ENCODE measurements at regions not wholly inside any gene's neighbourhood (a gene's known extent, or its start where the extent isn't known, plus 50 kb on each side); places are given as distances from the start of the nearest gene placed in this dataset.

GRCh38 chr3:72241525-72241924, 456.6 kb upstream of the PROK2 start:
- ChIA-PET CTCF (no interaction called here), POLR2A (no interaction called here)
- FAIRE-seq (no peak), ATAC-seq (no peak), DNase-seq (ENCODE audit: low read depth in 1 of 2, low spot score in 1 of 2) (no peak)
- WGBS (ENCODE audit: missing lambda C conversion rate) = 56% methylated on average over 1 of the region's 1 CpG
- Histone ChIP-seq H3K4me3 (no peak overlapping the region), H3K4me1 (no peaks in the 10 kb centered on the region), H3K27ac (no peak overlapping the region), H3K4me2 (no peak overlapping the region), H3K9me3 (no peaks in the 10 kb centered on the region)
- TF ChIP-seq RNF2 (IDR thresholded peaks at IDR 0.05; ENCODE audit: borderline replicate concordance, low read depth) (no peak), BCL3 (IDR thresholded peaks at IDR 0.05) (no peak), GATA3 (IDR thresholded peaks at IDR 0.05; ENCODE audit: borderline replicate concordance) (no peak), EHF (CRISPR knock-in tag; IDR thresholded peaks at IDR 0.05) (no peak), SMC3 (IDR thresholded peaks at IDR 0.05) (no peak), ELK1 (IDR thresholded peaks at IDR 0.05; ENCODE audit: low read depth, low read length) (no peak), CTCF (IDR thresholded peaks at IDR 0.05) (no peak), PBX3 (IDR thresholded peaks at IDR 0.05) (no peak), ZSCAN20 (CRISPR knock-in tag; IDR thresholded peaks at IDR 0.05) (no peak), MYC (IDR thresholded peaks at IDR 0.05; ENCODE audit: borderline replicate concordance, low read length) (no peak), MAX (IDR thresholded peaks at IDR 0.05) (no peak), ZNF302 (CRISPR knock-in tag; IDR thresholded peaks at IDR 0.05) (no peak), KDM5A (IDR thresholded peaks at IDR 0.05) (no peak), HOXB5 (CRISPR knock-in tag; IDR thresholded peaks at IDR 0.05) (no peak), JUNB (IDR thresholded peaks at IDR 0.05) (no peak), RCOR1 (IDR thresholded peaks at IDR 0.05; ENCODE audit: low read depth, low read length) (no peak), KDM1A (IDR thresholded peaks at IDR 0.05; ENCODE audit: low read depth) (no peak), CEBPB (IDR thresholded peaks at IDR 0.05) (no peak), HES2 (IDR thresholded peaks at IDR 0.05) (no peak)

GRCh38 chr3:72240531-72240930, 455.6 kb upstream of the PROK2 start:
- POLR2A ChIA-PET = no interaction called here
- no peaks in the 10 kb centered on the region for H3K4me1 ChIP-seq
- WGBS (ENCODE audit: missing lambda C conversion rate) = 45% methylated on average over 4 of the region's 4 CpGs
- no peak for DNase-seq (ENCODE audit: low read depth in 1 of 2, low spot score in 1 of 2)
- no peak overlapping the region for H3K27ac ChIP-seq
- ATAC-seq = no peak
- CTCF ChIA-PET = no interaction called here
- H3K9me3 ChIP-seq = no peaks in the 10 kb centered on the region
- H3K4me2 ChIP-seq = no peak overlapping the region
- no peak for FAIRE-seq
- H3K4me3 ChIP-seq = no peak overlapping the region
- TF ChIP-seq CBX2 (IDR thresholded peaks at IDR 0.05; ENCODE audit: borderline replicate concordance, low read depth) = no peak
- no peak for TF ChIP-seq ZFP36 (IDR thresholded peaks at IDR 0.05; ENCODE audit: borderline replicate concordance, partially characterized antibody)
- no peak for TF ChIP-seq HES2 (IDR thresholded peaks at IDR 0.05)
- TF ChIP-seq ESRRA (IDR thresholded peaks at IDR 0.05; ENCODE audit: borderline replicate concordance, low read length) = no peak
- TF ChIP-seq KDM5A (IDR thresholded peaks at IDR 0.05) = no peak
- TF ChIP-seq HOXB13 (CRISPR knock-in tag; IDR thresholded peaks at IDR 0.05; ENCODE audit: low read depth) = no peak
